ENCODE measurements at regions not wholly inside any gene's neighbourhood (a gene's known extent, or its start where the extent isn't known, plus 50 kb on each side); places are given as distances from the start of the nearest gene placed in this dataset.

- TF ChIP-seq CTCF (IDR thresholded peaks at IDR 0.05), result no peak
- TF ChIP-seq POLR2A (IDR thresholded peaks at IDR 0.05), result no peak
Measured at GRCh38 chr2:144801766-144802165, 281.8 kb upstream of the ZEB2 start.
